Calu3 (cell line): ENCODE measurements at regions not wholly inside any gene's neighbourhood (a gene's known extent, or its start where the extent isn't known, plus 50 kb on each side); places are given as distances from the start of the nearest gene placed in this dataset.

Experiments
- BruUV-seq: library from RNA; stranded (reverse); fragments of 400-500 nt; replicated peaks from 2 replicates; lab custom pipeline; 2021; lab: Mats Ljungman, UMichigan
- CTCF ChIA-PET: fragments of 300-600 bp; sonication (Branson Sonifier 250); formaldehyde crosslinking; loops from one replicate; lab custom pipeline; 2022; ENCODE audit warnings: antibody characterized with exemption; lab: Charles Lee
- DNase-seq: peaks from one replicate; pipeline ENCODE4 v3.0.0; 2022
- H3K27ac Mint-ChIP-seq: one replicate; pipeline ENCODE4 v1.8.0; 2022; ENCODE audit warnings: mixed read lengths; ENCODE audit not compliant: unreplicated experiment
- H3K27me3 Mint-ChIP-seq: one replicate; pipeline ENCODE4 v1.8.0; 2022; ENCODE audit warnings: mixed read lengths; ENCODE audit not compliant: unreplicated experiment
- H3K36me3 Mint-ChIP-seq: one replicate; pipeline ENCODE4 v1.8.0; 2022; ENCODE audit warnings: mild to moderate bottlenecking, moderate library complexity, mixed read lengths; ENCODE audit not compliant: insufficient read depth, unreplicated experiment
- H3K4me1 Mint-ChIP-seq: one replicate; pipeline ENCODE4 v1.8.0; 2022; ENCODE audit warnings: mild to moderate bottlenecking, low read depth, mixed read lengths; ENCODE audit not compliant: unreplicated experiment
- H3K4me3 Mint-ChIP-seq: one replicate; pipeline ENCODE4 v1.8.0; 2022; ENCODE audit warnings: mild to moderate bottlenecking, low read depth, moderate library complexity, mixed read lengths; ENCODE audit not compliant: unreplicated experiment
- H3K9me3 Mint-ChIP-seq: one replicate; pipeline ENCODE4 v1.8.0; 2022; ENCODE audit warnings: low read depth, mixed read lengths; ENCODE audit not compliant: unreplicated experiment
- CTCF ChIP-seq: fragments of 200-600 bp; IDR thresholded peaks from one replicate; pipeline ENCODE4 v1.8.0; 2022; ENCODE audit warnings: antibody characterized with exemption; ENCODE audit not compliant: unreplicated experiment
- intact Hi-C: fragments of 100-400 bp; cut with micrococcal nuclease; formaldehyde crosslinking; loops from one replicate; pipeline ENCODE4 v1.10.0; 2022; ENCODE audit not compliant: unreplicated experiment

GRCh38 chr18:71107244-71107643, 818.4 kb downstream of the SOCS6 start:
- DNase-seq, result no peak
- H3K4me1 Mint-ChIP-seq, result peaks cover 26% of the 10 kb centered on the region
- intact Hi-C loops, result no loop called here
- no peak for TF ChIP-seq CTCF
- no peak overlapping the region for H3K4me3 Mint-ChIP-seq
- H3K36me3 Mint-ChIP-seq, result no peaks in the 10 kb centered on the region
- H3K27me3 Mint-ChIP-seq, result no peaks in the 10 kb centered on the region
- CTCF ChIA-PET, result no interaction called here
- no peak overlapping the region for H3K27ac Mint-ChIP-seq
- no peaks in the 10 kb centered on the region for H3K9me3 Mint-ChIP-seq
- BruUV-seq, result no TSS peak

GRCh38 chr18:71106701-71107100, 817.9 kb downstream of the SOCS6 start:
- H3K27ac Mint-ChIP-seq, result no peak overlapping the region
- no peaks in the 10 kb centered on the region for H3K36me3 Mint-ChIP-seq
- CTCF ChIA-PET, result no interaction called here
- H3K4me3 Mint-ChIP-seq, result no peak overlapping the region
- no peaks in the 10 kb centered on the region for H3K9me3 Mint-ChIP-seq
- H3K4me1 Mint-ChIP-seq, result peaks cover 26% of the 10 kb centered on the region
- no peak for TF ChIP-seq CTCF
- no peak for DNase-seq
- no TSS peak for BruUV-seq
- intact Hi-C loops, result no loop called here
- no peaks in the 10 kb centered on the region for H3K27me3 Mint-ChIP-seq

GRCh38 chr18:71105994-71106546, 817.2 kb downstream of the SOCS6 start:
- Mint-ChIP-seq H3K4me3 (no peak overlapping the region), H3K9me3 (no peaks in the 10 kb centered on the region), H3K27me3 (no peaks in the 10 kb centered on the region), H3K36me3 (no peaks in the 10 kb centered on the region), H3K27ac (no peak overlapping the region), H3K4me1 (peaks cover 26% of the 10 kb centered on the region)
- DNase-seq, result no peak
- BruUV-seq, result no TSS peak
- CTCF ChIA-PET, result no interaction called here
- TF ChIP-seq CTCF, result no peak
- intact Hi-C loops, result no loop called here

GRCh38 chr18:71105078-71105819, 816.4 kb downstream of the SOCS6 start:
- CTCF ChIA-PET, result no interaction called here
- Mint-ChIP-seq H3K36me3 (no peaks in the 10 kb centered on the region), H3K9me3 (no peaks in the 10 kb centered on the region), H3K27ac (no peak overlapping the region), H3K4me3 (no peak overlapping the region), H3K27me3 (no peaks in the 10 kb centered on the region), H3K4me1 (peaks cover 26% of the 10 kb centered on the region)
- no peak for TF ChIP-seq CTCF
- BruUV-seq, result no TSS peak
- intact Hi-C loops, result no loop called here
- DNase-seq, result no peak
